NCI-H2107 treated with DMSO at 0.1 percent for 48 hours (cell line): ENCODE measurements at regions not wholly inside any gene's neighbourhood (a gene's known extent, or its start where the extent isn't known, plus 50 kb on each side); places are given as distances from the start of the nearest gene placed in this dataset.
A peak's percentile ranks its signal among the peaks of the same experiment; 100 is the strongest.
"Not testable (repeated sequence)": the region's sequence is repeated elsewhere in the genome, so short reads cannot be mapped to it uniquely, and the experiment has no call there.

Experiments used
- DNase-seq: peaks from one replicate; lab custom pipeline; 2025; ENCODE audit not compliant: unreplicated experiment; lab: John Stamatoyannopoulos, UW

GRCh38 chr7:131039836-131040235 is 287.8 kb upstream of the MKLN1 start:
- no peak for DNase-seq

- peak; percentile 82 for DNase-seq
Measured at GRCh38 chr7:131040467-131040932, 287.2 kb upstream of the MKLN1 start.

- DNase-seq, result not testable (repeated sequence)
Measured at GRCh38 chr7:131041012-131041695, 286.5 kb upstream of the MKLN1 start.

GRCh38 chr7:131042269-131043160 is 285.2 kb upstream of the MKLN1 start:
- DNase-seq, result no peak

- no peak for DNase-seq
Measured at GRCh38 chr7:131045526-131045925, 282.1 kb upstream of the MKLN1 start.

GRCh38 chr7:131046246-131046645 is 281.4 kb upstream of the MKLN1 start:
- no peak for DNase-seq

- no peak for DNase-seq
Measured at GRCh38 chr7:131047651-131048304, 279.9 kb upstream of the MKLN1 start.

GRCh38 chr7:131051304-131051703 is 276.4 kb upstream of the MKLN1 start:
- DNase-seq, result no peak

GRCh38 chr7:131052285-131052904 is 275.3 kb upstream of the MKLN1 start:
- DNase-seq, result peak; percentile 27

GRCh38 chr7:131056007-131056406 is 271.7 kb upstream of the MKLN1 start:
- no peak for DNase-seq

- peak; percentile 42 for DNase-seq
Measured at GRCh38 chr7:131057015-131057793, 270.5 kb upstream of the MKLN1 start.

- no peak for DNase-seq
Measured at GRCh38 chr7:131057794-131058070, 269.9 kb upstream of the MKLN1 start.

GRCh38 chr7:131058561-131059288 is 269.0 kb upstream of the MKLN1 start:
- DNase-seq, result not testable (repeated sequence)

GRCh38 chr7:131059401-131059800 is 268.3 kb upstream of the MKLN1 start:
- not testable (repeated sequence) for DNase-seq

- no peak for DNase-seq
Measured at GRCh38 chr7:131061158-131061557, 266.5 kb upstream of the MKLN1 start.

GRCh38 chr7:131061818-131062217 is 265.9 kb upstream of the MKLN1 start:
- no peak for DNase-seq

GRCh38 chr7:131066635-131067034 is 261.0 kb upstream of the MKLN1 start:
- DNase-seq, result no peak

- no peak for DNase-seq
Measured at GRCh38 chr7:131067220-131067619, 260.5 kb upstream of the MKLN1 start.

GRCh38 chr7:131068604-131069021 is 259.1 kb upstream of the MKLN1 start:
- no peak for DNase-seq
